PC-3 (cell line): ENCODE measurements at regions not wholly inside any gene's neighbourhood (a gene's known extent, or its start where the extent isn't known, plus 50 kb on each side); places are given as distances from the start of the nearest gene placed in this dataset.

Source experiments
- CTCF ChIP-seq: fragments of 300-600 bp; sonication (generic); conservative IDR thresholded peaks from 2 replicates; pipeline ENCODE4 v1.5.1; 2017; ENCODE audit warnings: antibody characterized with exemption, low read depth, mild to moderate bottlenecking, low read length
- EZH2 ChIP-seq: fragments of 300-600 bp; sonication (generic); IDR thresholded peaks from one replicate; pipeline ENCODE4 v1.6.1; 2017; ENCODE audit warnings: antibody characterized with exemption, mild to moderate bottlenecking, low read length; ENCODE audit not compliant: unreplicated experiment
- EZH2phosphoT487 ChIP-seq: fragments of 300-600 bp; sonication (generic); IDR thresholded peaks from 2 replicates; pipeline ENCODE4 v1.6.1; 2018; ENCODE audit warnings: mild to moderate bottlenecking, antibody characterized with exemption, low read length, borderline replicate concordance

- TF ChIP-seq CTCF (no peak), EZH2phosphoT487 (no peak), EZH2 (no peak)
These were observed 84.4 kb downstream of the OR5AK2 start for GRCh38 chr11:57073128-57073527.
